Left renal pelvis (tissue), 4 donors: ENCODE measurements at regions not wholly inside any gene's neighbourhood (a gene's known extent, or its start where the extent isn't known, plus 50 kb on each side); places are given as distances from the start of the nearest gene placed in this dataset.

Source experiments
- DNase-seq, 4 donors: peaks; one replicate each; pipeline ENCODE4 v3.0.0-alpha.2; 2013; ENCODE audit warnings: low read depth in 4 of 4, low spot score in 3 of 4

DNA sequence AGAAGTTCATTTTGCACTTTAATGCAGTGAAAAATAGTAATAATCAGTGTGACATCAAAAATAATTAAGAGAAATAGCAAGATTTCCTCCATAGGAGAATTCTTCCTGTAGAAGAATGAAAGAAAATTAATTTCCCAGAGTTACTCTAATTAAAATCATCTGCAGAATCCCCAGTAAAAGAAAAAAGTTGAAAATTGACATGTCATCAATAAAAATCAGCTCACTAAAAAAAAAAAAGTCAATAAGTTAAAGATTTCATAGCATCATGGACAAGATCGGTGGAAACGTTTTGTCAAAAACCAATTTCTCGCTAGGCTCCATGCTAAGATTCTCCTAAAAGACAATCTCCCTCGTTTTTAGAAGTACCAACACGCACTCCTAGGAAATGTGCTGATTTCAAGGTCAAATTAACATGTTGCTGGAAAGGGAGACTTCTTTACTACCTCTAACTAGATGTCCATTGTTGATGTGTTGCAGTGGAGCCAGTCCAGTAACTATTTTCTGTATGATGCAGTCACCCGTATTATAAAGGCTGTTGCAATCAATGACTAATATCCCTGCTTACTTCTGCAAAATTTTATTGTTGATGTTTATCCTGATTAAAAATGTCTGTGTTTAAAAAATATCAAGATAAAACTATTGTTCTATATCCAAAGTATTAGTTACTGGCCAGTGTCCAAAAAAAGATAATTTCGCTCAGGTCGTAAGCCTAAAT is 591.9 kb upstream of the MGMT start:
- no peak for DNase-seq

DNA sequence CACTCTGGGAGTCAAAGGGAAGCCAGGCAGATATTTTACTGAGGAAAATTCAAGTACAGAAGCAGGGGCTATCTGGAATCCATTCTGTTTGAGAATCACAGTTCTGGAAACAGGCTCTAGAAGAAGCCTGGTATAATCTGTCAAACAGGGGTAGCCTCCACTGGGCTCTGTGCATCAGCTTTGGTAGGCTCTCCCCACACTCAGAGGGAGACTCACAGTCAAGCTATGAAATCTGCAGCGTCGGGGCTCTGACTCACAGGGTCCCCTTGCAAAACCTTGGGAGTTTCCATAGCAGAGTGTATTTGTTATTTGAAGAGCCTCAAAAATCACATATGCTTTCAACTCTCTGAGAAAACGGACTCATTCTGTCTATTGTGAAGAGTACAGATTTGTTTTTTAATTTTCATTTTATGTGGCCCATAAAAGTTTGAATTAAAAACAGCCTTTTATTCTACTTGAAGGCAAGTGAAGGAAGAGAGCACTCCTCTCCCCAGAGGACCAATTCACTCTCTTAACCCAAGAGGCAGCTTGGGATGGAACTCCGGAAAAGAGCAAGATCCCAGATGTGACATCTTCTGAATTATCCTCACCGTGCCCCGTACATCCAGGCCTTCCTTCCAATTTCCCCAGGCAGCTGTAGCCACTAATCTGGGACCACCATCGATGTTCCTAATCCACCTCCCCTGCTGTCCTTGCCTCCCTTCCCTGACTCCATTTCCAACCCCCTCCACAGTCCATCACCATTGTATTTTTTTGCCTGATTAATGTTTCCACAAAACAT is 590.9 kb upstream of the MGMT start:
- no peak for DNase-seq

DNA sequence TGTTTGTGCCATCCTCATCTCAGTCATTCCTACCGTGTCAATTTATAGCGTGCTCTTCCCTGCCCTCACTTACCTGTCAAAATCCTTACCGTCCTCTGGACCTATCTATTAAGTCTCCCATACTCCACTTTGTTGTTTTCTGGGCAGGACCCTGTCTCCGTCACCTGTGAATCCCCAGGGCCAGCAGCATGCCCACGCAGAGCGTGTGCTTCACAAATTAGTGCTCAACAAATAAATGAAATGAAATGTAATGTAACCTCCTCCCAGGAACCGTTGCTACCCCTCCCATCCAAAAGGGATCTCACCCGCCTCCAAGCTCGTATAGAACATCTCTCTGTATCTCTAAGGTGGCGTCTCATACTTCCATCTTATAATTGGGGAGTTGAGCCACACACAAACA is 589.9 kb upstream of the MGMT start:
- DNase-seq = no peak

DNA sequence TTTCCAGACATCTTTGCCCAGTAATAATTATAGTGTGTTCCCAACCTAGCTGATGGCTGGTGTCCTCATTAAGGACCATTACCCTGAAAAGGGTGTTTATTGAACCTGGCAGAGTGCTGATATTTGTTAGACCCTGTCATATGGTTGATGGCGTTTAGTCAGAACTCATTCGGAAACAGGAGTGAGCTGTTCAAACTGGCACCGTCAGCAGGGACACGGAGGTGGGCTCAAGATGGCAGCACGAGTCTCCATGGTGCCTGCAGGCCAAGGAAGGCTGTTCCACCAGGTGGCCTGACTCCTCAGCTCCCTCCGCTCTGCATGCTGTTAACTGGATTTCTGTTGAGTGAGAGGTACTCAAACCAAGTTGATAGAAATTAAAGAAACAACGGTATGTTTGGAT is 589.1 kb upstream of the MGMT start:
- no peak for DNase-seq

DNA sequence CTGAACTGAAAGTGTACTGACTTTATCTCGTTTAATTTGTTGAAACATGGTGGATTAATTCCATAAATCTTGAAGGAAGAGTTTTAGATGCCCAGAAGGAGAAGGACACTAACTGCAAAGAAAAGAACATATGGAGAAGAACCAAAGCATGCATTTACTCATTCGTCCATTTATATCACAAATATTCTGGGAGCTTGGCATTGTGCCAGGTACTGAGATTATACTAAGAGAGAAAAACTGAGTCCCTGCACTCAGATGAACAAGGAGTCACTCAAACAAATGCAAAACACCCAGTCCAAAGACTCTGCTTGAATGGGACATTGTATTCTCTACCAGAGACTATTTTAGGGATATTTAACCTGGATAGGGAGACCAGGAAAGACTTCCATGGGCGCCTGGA is 588.0 kb upstream of the MGMT start:
- no peak for DNase-seq

DNA sequence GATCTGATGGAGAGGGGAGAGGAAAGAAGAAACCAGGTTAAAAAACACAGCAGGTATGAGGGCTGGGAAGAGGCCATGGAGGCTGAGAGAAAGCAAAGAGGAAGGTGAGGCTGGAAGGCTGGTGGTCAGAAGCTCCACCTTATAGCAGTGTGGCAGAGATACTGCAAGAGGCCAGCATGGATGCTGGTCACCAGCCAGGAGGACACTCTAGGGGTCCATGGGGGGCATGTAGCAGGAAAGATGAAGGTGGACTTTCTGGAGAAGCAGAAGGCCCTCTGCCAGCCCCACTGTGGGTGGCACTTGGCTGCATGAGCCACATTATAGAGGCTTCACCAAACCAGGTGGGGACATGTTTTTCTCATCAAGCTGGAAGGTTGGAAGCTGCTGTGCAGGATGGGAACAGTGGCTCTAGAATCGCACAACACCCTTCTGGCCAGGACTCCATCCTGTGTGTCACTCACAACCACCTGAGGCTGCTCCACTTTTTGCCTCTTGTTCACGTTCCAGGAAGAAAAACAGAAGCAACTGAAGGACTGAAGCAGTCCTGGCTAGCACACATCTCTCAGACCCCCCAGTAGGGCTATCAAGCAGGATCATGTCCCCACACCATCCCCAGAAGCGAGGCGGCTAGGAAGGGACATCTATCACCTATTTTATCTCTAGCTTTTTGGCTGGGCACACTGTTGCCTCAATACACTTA is 587.5 kb upstream of the MGMT start:
- DNase-seq = no peak

DNA sequence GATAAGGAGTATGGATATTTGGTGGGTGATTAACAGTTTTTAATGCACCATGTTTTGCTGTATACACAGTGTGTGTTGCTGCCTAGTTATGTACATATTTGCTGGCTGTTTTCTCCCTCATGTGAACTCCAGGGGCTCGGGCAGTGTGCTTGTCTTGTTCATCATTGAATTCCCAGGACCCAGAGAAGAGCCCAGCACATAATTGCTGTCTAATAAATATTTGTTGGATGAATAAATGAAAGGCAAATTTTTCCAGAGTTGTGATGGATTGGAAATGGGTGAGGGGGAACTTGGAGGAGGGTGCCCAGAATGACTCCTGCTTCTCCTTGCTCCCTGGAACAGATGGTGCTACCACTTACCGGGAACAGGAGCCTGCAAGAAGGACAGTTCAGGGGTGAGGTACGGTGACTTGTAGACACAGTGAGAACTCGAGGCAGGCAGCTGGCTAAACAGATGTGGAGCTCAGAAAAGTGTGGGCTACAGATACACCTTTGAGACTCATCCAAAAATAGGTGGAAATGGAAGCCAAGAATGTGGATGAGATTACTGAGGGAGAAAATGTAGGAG is 586.8 kb upstream of the MGMT start:
- no peak for DNase-seq

DNA sequence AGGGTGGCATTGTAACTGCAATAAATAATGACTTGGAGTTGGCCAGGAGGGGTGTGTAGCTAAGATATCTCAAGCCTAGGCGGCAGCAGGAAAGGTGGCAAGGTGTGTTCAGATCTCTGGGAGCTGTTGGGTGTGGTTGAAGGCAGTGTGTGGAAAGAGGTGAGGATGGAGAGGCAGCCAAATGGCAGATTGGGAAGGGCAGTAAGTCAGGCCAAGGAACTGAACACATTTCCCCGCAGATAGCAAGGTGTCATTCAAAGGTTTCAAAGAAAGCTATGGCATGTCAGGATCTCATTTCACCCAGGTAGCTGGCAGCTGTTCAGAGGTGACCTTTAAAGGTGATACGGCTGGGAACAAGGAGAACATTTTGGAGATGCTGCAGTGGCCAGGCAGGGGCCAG is 586.0 kb upstream of the MGMT start:
- no peak for DNase-seq

DNA sequence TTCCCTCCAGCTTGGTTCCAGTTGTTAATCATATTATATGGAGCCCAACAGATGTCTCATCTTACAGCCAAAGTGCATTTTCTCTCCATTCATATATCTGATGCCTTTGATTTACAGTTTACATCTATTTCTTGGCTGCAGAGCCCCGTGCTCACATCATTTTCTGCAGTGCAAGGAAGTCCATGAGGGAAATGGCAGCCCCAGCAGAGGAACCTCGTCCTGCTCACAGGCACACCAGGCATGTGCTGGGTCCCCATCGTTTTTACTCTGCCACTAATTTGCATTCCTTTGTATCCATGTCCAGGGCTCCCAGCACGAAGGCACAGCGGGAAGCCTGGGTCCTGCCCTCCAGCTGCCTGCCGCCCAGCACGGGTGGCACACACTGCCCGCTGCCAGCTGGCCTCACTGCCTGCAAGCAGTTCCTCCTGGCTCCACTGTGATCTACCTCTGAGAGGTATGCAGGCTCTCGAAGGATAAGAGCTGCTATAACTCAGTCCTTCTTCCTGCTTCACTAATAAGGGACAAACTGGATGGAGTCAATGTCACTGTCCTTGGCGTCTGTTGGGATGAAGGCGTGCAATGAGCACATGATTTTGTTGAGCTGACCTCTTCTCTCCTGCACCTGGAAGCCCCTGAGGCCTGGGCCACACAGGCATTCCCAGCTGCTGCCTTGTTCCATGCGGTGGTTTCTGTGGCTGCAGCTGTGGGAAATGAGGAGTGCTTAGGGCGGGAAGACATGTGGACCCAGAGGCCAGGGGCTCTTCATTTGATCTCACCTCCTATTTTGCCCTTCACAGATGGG is 583.6 kb upstream of the MGMT start:
- no peak for DNase-seq

DNA sequence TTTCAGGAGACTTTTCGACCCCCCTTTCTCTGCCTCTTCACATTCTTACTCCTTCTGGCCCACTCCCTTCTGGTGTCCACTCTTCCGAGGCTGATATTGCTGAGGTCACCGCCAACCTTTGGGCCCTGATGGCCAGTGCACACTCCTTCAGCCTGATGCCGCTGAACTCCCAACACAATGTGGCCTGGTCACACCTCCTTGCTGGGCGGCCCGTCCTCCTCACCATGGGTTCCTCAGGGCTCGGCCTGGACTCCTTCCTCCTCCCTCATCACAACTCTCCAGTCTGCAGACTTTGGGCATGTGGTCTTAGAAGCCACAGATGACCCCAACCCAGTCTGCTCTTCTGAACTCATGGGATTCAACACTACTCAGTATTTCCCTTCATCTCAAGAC is 583.0 kb upstream of the MGMT start:
- no peak for DNase-seq

DNA sequence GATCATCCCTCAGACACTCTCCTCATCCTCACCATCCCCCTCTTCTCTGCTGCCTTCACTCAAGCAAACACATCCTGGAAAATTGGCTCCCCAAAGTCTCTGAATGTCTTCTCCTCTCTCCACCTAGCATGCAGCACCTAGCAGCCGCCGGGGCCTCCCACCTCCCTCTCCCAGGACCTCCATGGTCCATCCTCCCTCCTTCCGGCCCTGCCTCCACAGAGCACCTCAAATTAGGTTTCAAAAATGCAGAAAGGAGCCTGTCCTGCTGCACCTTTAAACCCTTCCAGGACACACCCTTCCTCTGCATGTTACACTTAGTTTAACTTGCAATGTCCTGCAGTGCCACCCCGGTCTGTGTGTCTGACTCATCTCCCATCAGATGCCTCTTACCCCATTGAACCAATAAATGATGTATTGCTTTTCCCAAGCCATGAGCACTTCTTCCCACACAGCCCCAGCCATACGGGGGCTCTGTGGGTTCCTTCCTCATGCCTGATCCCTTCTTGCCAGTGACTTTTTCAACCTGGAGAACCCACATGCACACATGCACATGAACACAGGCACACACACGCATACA is 582.5 kb upstream of the MGMT start:
- no peak for DNase-seq

DNA sequence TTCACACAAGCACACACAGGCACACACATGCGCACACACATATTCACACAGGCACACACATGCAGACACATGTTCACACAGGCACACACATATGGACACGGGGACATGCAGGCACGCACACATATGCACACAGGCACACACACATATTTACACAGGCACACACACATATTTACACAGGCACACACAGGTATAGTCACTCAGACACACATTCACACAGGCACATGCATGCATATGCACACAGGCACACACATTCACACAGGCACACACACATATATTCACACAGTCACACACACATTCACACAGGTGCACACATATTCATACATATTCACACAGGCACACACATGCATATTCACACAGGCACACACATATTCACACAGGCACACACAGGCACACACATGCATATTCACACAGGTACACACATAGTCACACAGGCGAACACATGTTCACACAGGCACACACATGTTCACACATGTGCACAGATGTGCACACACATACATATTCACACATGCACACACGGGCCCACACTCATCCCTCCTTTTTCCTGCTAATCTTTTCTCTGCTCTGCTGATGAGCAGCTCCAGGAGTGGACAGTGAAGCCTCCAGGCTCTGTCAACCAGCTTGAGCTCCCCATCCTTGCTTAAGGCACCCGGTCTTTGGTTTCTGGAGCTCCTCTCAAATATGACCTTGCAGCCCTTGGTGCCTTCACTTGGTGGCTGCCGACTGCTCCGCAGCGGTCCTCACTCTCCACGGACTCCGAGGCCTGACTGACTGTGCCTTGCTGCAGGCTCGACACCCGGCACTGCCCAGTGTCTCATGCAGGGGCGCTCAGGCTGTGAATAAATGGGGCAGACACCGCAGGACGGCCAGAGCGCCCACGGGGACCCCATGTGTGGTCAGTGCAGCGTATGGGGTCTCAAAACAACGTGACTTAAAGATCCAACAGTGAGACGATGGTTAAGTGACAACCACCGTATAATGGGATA is 581.2 kb upstream of the MGMT start:
- no peak for DNase-seq

DNA sequence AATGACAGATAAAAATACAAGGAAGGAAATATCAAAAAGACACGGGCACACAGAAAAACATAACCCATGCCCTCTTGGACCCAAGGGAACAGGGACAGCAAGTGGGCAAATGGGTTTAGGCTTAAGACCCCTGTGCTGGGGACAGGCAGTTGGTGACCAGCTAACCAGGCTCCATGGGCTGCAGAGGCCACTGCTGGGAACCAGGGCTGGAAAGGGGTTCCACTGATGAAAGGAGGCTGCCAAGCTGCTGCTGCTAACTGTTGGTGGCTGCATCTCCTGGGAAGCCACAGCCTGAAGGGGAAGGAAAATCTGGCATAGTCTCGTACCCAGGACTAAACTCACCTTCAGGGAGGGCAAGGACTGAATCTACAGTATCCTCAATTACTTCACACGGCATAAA is 579.2 kb upstream of the MGMT start:
- DNase-seq = no peak

DNA sequence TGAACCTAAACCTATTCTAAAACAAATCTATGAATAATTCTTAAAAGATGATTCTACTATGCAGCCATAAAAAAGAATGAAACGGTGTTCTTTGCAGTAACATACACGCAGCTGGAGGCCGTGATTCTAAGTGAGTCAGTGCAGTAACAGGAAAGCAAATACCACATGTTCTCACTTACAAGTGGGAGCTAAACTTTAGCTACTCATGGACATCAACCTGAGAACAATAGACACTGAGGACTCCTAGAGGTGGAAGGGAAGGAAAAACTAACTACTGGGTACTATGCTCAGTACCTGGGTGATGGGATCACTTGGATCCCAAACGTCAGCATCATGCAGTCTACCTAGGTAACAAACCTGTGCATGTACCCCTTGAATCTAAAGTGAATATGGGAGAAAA is 575.0 kb upstream of the MGMT start:
- DNase-seq = no peak

DNA sequence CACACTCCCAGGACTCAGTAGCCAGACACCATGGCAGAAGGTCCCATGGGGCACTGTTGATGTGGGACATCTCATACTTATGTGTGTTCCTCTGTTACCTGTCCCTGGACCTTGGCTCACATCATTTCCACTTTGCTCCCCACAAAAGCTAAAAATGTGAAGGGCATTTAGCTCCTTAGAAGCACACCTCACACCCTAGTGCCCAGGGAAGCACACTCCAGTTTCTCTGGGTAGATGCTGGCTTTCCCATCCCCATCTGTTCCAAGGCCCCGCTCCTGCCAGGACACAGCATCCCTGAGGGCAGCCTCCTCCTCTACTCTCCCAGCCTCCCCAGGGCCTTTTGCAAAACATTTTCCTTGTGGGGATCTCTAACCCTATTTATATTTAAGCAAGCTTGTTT is 572.4 kb upstream of the MGMT start:
- no peak for DNase-seq

DNA sequence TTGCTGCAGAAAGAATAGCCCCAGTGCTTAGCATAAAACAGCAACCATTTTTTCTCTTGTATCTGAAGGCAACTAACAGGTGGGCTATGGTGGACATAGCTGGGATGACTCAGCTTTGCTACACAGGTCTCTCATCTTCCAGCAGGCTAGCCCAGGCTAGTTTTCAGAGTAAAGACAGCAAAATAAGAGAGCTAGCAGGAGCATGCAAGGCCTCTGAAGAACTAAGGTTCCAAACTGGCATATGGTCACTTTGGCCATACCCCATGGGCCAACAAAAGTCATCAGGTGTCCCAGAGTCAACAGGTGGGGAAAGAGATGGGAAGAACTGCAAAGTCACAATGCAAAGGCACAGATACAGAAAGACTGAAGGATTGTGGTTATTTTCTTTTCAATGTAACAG is 571.6 kb upstream of the MGMT start:
- DNase-seq = no peak

DNA sequence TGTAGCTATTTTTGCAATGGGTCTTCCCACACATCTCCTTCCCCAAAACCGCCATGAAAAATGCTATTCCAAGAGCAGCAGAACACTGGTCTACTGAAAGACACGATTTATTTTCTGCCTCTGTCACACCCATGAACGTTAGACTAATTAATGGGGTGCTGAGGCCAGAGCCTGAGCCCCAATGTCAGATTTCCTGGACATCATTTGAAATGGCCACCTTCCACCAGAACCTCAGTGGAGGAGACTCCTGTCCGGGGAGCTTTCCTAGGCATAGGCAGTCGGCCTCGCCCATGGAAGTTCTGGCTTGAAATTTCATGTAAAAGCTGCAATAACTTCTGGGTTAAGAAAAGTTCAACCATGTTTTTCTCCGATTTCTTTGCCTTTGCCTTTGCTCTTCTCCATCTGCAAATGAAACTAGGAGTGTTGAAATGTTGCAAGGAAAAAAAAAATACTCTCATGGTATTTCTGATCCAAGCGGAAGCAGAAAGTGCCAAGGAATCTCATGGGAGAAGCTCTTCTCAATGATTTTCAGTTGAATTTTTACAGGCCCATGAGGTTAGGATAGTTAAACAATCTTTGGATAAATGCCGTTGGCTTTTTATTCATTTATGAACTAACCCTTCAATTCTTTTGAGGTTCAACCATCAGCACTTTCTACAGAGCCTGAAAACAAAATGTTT is 570.8 kb upstream of the MGMT start:
- no peak for DNase-seq

DNA sequence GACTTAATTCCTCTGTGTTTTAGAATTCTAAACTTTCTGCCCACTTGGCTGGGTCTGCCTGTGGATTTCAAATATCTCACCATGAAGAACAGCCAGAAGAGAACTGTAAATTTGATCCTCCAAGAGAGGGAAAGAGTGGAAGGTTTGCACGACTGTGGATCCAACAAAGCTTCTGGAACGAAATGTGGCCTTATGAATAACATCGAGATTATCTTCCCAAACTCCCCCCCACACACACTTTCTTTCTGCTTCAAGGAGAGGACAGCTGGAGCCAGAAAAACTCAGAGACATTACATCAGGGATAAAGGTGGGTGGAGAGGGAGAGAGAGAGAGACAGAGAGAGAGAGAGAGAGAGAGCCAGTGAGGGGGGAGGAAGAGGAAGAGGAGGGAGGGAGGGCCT is 570.1 kb upstream of the MGMT start:
- DNase-seq = no peak
